SK-N-SH treated with all-trans-retinoic acid at 6 μM for 48 hours (cell line): ENCODE measurements at regions not wholly inside any gene's neighbourhood (a gene's known extent, or its start where the extent isn't known, plus 50 kb on each side); places are given as distances from the start of the nearest gene placed in this dataset.

Source experiments
- ARNTL ChIP-seq: fragments of 450-650 bp; formaldehyde crosslinking; IDR thresholded peaks from 2 replicates; pipeline ENCODE4 v1.5.0; 2020; ENCODE audit warnings: low read depth, mild to moderate bottlenecking, moderate library complexity, borderline replicate concordance
- CREB5 ChIP-seq: fragments of 250-450 bp; sonication (Bioruptor Pico); IDR thresholded peaks from 2 replicates; pipeline ENCODE4 v1.5.1; 2020; ENCODE audit warnings: low read depth, mild to moderate bottlenecking, moderate library complexity
- ESRRG ChIP-seq: fragments of 250-450 bp; sonication (Bioruptor Pico); IDR thresholded peaks from 2 replicates; pipeline ENCODE4 v1.6.1; 2021; ENCODE audit warnings: mild to moderate bottlenecking
- GLIS3 ChIP-seq: fragments of 250-450 bp; sonication (Bioruptor Pico); IDR thresholded peaks from 2 replicates; pipeline ENCODE4 v1.5.0; 2020; ENCODE audit warnings: mild to moderate bottlenecking, moderate library complexity
- OSR1 ChIP-seq: fragments of 250-450 bp; sonication (Bioruptor Pico); IDR thresholded peaks from 2 replicates; pipeline ENCODE4 v1.8.0; 2022; ENCODE audit warnings: moderate library complexity, mild to moderate bottlenecking, inconsistent platforms
- PATZ1 ChIP-seq: fragments of 250-450 bp; sonication (Bioruptor Pico); IDR thresholded peaks from 2 replicates; pipeline ENCODE4 v1.8.0; 2020; ENCODE audit warnings: mild to moderate bottlenecking, moderate library complexity, borderline replicate concordance
- PPARA ChIP-seq: fragments of 250-450 bp; sonication (Bioruptor Pico); IDR thresholded peaks from 2 replicates; pipeline ENCODE4 v1.5.0; 2020; ENCODE audit warnings: mild to moderate bottlenecking, borderline replicate concordance
- RARB ChIP-seq: fragments of 250-450 bp; sonication (Bioruptor Pico); IDR thresholded peaks from 2 replicates; pipeline ENCODE4 v1.8.0; 2021; ENCODE audit warnings: mild to moderate bottlenecking, moderate library complexity
- TOX ChIP-seq: fragments of 250-450 bp; sonication (Bioruptor Pico); IDR thresholded peaks from 2 replicates; pipeline ENCODE4 v1.8.0; 2021; ENCODE audit warnings: mild to moderate bottlenecking, moderate library complexity, borderline replicate concordance
- ZC3H10 ChIP-seq: fragments of 250-450 bp; sonication (Bioruptor Pico); IDR thresholded peaks from 2 replicates; pipeline ENCODE4 v1.5.1; 2021; ENCODE audit warnings: mild to moderate bottlenecking, moderate library complexity
- ZFP3 ChIP-seq: fragments of 250-450 bp; sonication (Bioruptor Pico); IDR thresholded peaks from 2 replicates; pipeline ENCODE4 v1.5.0; 2020; ENCODE audit warnings: mild to moderate bottlenecking, moderate library complexity
- ZFP30 ChIP-seq: fragments of 450-650 bp; formaldehyde crosslinking; IDR thresholded peaks from 2 replicates; pipeline ENCODE4 v1.5.0; 2022; ENCODE audit warnings: mild to moderate bottlenecking, moderate library complexity
- ZNF8 ChIP-seq: fragments of 450-650 bp; formaldehyde crosslinking; IDR thresholded peaks from 2 replicates; pipeline ENCODE4 v1.5.0; 2020; ENCODE audit warnings: mild to moderate bottlenecking, moderate library complexity
- TF ChIP-seq, protein P1 (sequence below): fragments of 250-450 bp; sonication (Bioruptor Pico); IDR thresholded peaks from 2 replicates; pipeline ENCODE4 v1.5.1; 2021; ENCODE audit warnings: mild to moderate bottlenecking, moderate library complexity

- TF ChIP-seq PPARA (CRISPR knock-in tag) (no peak), TOX (CRISPR knock-in tag) (no peak), RARB (no peak), ZC3H10 (no peak), ZFP30 (CRISPR knock-in tag) (no peak), ARNTL (CRISPR knock-in tag) (no peak), ZFP3 (CRISPR knock-in tag) (no peak), ESRRG (CRISPR knock-in tag) (no peak), CREB5 (CRISPR knock-in tag) (no peak), ZNF8 (no peak), PATZ1 (CRISPR knock-in tag) (no peak), OSR1 (no peak), GLIS3 (CRISPR knock-in tag) (no peak)
- TF ChIP-seq, protein P1, sequence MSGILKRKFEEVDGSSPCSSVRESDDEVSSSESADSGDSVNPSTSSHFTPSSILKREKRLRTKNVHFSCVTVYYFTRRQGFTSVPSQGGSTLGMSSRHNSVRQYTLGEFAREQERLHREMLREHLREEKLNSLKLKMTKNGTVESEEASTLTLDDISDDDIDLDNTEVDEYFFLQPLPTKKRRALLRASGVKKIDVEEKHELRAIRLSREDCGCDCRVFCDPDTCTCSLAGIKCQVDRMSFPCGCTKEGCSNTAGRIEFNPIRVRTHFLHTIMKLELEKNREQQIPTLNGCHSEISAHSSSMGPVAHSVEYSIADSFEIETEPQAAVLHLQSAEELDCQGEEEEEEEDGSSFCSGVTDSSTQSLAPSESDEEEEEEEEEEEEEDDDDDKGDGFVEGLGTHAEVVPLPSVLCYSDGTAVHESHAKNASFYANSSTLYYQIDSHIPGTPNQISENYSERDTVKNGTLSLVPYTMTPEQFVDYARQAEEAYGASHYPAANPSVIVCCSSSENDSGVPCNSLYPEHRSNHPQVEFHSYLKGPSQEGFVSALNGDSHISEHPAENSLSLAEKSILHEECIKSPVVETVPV (CRISPR knock-in tag), result no peak
Observed at GRCh38 chr4:123569541-123569940, 172.9 kb downstream of the SPRY1 start.
